DND-41 (cell line): ENCODE measurements at regions not wholly inside any gene's neighbourhood (a gene's known extent, or its start where the extent isn't known, plus 50 kb on each side); places are given as distances from the start of the nearest gene placed in this dataset.

Experiments used
- ATAC-seq: fragments of 200-7000 bp; cut with Tn5 transposase; 3 replicates; pipeline ENCODE4 v1.9.1; 2021; ENCODE audit warnings: low read depth; ENCODE audit not compliant: insufficient read depth
- DNase-seq: peaks from one replicate; pipeline ENCODE4 v3.0.0-alpha.2; 2020
- H2AFZ ChIP-seq: 2 replicates; pipeline ENCODE4 v1.6.0; 2012; ENCODE audit warnings: low read depth, low read length
- H3K27ac ChIP-seq: 2 replicates; pipeline ENCODE4 v1.5.1; 2012; ENCODE audit warnings: low read length, inconsistent platforms
- H3K27me3 ChIP-seq: fragments of 200-600 bp; sonication (generic); 2 replicates; pipeline ENCODE4 v1.6.0; 2012; ENCODE audit warnings: low read length, mild to moderate bottlenecking, inconsistent platforms; ENCODE audit not compliant: insufficient read depth, poor library complexity
- H3K36me3 ChIP-seq: 2 replicates; pipeline ENCODE4 v1.5.1; 2012; ENCODE audit warnings: low read length, inconsistent platforms; ENCODE audit not compliant: insufficient read depth
- H3K4me1 ChIP-seq: 2 replicates; pipeline ENCODE4 v1.5.1; 2012; ENCODE audit warnings: mild to moderate bottlenecking, low read length; ENCODE audit not compliant: insufficient read depth
- H3K4me2 ChIP-seq: 2 replicates; pipeline ENCODE4 v1.6.0; 2012; ENCODE audit warnings: mild to moderate bottlenecking, moderate library complexity, low read length, inconsistent platforms; ENCODE audit not compliant: insufficient read depth
- H3K4me3 ChIP-seq, 2 experiments: fragments of 200-600 bp in 1 of 2; shearing (Covaris generic) in 1 of 2; 2 replicates each; pipeline ENCODE4 v1.5.1; 2012 to 2016; ENCODE audit warnings: inconsistent platforms in 2 of 2, low read length in 2 of 2, mild to moderate bottlenecking in 2 of 2, low read depth in 1 of 2, moderate library complexity in 1 of 2
- H3K79me2 ChIP-seq: 2 replicates; pipeline ENCODE4 v1.6.0; 2012; ENCODE audit warnings: low read length, inconsistent platforms; ENCODE audit not compliant: insufficient read depth
- H3K9ac ChIP-seq: 2 replicates; pipeline ENCODE4 v1.6.0; 2012; ENCODE audit warnings: low read depth, mild to moderate bottlenecking, inconsistent platforms, low read length, moderate library complexity
- H3K9me3 ChIP-seq: 2 replicates; pipeline ENCODE4 v1.5.1; 2012; ENCODE audit warnings: low read length, moderate library complexity, mild to moderate bottlenecking, inconsistent platforms; ENCODE audit not compliant: insufficient read depth, severe bottlenecking
- H4K20me1 ChIP-seq: 2 replicates; pipeline ENCODE4 v1.6.0; 2012; ENCODE audit warnings: low read length; ENCODE audit not compliant: insufficient read depth
- EZH2 ChIP-seq: IDR thresholded peaks from 3 replicates; pipeline ENCODE4 v1.6.1; 2012; ENCODE audit warnings: borderline replicate concordance, low read depth, mild to moderate bottlenecking, moderate library complexity, low read length, inconsistent platforms; ENCODE audit not compliant: severe bottlenecking
- TF ChIP-seq, protein P1 (sequence below): IDR thresholded peaks from 2 replicates; pipeline ENCODE4 v1.5.1; 2012; ENCODE audit warnings: borderline replicate concordance, low read length, moderate library complexity, mild to moderate bottlenecking; ENCODE audit not compliant: poor library complexity, severe bottlenecking; ENCODE audit errors: extremely low read depth

DNA sequence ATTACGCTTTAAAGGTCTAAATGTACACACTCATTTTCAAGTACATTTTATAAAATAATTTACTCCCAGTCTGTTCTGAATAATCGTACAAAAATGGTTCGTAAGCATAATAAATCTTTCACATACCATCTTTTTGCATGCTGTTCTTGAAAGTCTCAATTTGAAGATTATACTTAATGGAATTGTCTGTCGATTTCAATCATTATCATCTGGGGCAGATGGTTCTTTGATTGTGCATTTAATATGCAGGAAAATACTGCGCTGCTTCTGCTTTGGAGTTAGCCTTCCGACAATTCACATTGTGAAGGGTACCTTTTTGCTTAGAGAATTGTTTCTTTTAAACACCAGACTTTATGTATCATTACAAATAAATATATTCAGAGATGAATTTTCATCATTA is 262.8 kb downstream of the ABCC12 start:
- Histone ChIP-seq H3K4me1 (no peaks in the 10 kb centered on the region), H3K36me3 (no peaks in the 10 kb centered on the region), H3K27ac (no peak overlapping the region), H4K20me1 (no peaks in the 10 kb centered on the region), H3K9me3 (no peaks in the 10 kb centered on the region), H3K27me3 (no peaks in the 10 kb centered on the region), H2AFZ (no peak overlapping the region), H3K79me2 (no peaks in the 10 kb centered on the region), H3K9ac (no peak overlapping the region), H3K4me2 (no peak overlapping the region), H3K4me3 (no peak overlapping the region)
- TF ChIP-seq, protein P1, sequence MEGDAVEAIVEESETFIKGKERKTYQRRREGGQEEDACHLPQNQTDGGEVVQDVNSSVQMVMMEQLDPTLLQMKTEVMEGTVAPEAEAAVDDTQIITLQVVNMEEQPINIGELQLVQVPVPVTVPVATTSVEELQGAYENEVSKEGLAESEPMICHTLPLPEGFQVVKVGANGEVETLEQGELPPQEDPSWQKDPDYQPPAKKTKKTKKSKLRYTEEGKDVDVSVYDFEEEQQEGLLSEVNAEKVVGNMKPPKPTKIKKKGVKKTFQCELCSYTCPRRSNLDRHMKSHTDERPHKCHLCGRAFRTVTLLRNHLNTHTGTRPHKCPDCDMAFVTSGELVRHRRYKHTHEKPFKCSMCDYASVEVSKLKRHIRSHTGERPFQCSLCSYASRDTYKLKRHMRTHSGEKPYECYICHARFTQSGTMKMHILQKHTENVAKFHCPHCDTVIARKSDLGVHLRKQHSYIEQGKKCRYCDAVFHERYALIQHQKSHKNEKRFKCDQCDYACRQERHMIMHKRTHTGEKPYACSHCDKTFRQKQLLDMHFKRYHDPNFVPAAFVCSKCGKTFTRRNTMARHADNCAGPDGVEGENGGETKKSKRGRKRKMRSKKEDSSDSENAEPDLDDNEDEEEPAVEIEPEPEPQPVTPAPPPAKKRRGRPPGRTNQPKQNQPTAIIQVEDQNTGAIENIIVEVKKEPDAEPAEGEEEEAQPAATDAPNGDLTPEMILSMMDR: no peak
- no peak for TF ChIP-seq EZH2
- no peak for ATAC-seq
- no peak for DNase-seq

DNA sequence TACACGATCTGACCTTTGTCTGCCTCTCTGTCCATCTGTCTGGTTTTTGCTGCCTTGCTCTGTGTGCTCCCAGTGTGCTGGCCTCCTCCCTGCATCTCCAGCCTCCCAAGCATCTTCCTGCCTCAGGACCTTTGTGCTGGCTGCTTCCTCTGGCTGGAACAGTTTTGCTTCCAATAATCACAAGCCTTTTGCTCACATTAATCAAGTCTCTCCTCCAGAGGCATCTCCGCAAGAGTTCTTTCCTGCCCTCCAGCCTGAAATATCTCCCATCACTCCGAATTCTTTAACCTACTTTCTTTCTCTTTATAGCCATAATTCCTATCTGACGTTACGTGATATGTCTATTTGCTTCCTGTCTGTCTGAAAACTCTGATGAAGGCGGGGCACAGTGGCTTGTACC is 267.1 kb downstream of the ABCC12 start:
- Histone ChIP-seq H3K9ac (no peak overlapping the region), H3K27ac (no peak overlapping the region), H3K79me2 (no peaks in the 10 kb centered on the region), H2AFZ (no peak overlapping the region), H3K4me2 (no peak overlapping the region), H3K27me3 (peaks cover 2% of the 10 kb centered on the region), H4K20me1 (no peaks in the 10 kb centered on the region), H3K4me1 (no peaks in the 10 kb centered on the region), H3K9me3 (no peaks in the 10 kb centered on the region), H3K4me3 (no peak overlapping the region), H3K36me3 (no peaks in the 10 kb centered on the region)
- ATAC-seq (no peak), DNase-seq (no peak)
- TF ChIP-seq EZH2: no peak

DNA sequence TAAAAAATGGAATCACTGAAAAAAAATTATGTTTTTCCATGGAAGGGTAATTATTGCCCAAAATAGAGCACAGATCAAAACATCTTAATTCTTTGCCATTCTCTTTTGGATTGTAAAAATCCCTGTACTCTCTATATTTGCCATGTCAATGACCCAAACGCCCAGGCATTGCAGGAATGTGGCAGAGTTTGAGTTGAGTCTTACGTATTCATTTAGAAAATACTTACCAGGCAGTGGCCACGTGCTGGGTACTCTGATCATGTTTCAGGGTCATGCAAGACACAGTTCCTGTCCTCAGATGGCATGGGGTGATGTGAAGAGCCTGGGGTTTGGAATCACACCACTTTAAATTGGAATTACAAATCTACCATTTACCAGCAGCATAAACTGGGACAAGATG is 267.7 kb downstream of the ABCC12 start:
- H3K9me3 ChIP-seq: no peaks in the 10 kb centered on the region
- no peak overlapping the region for H3K4me2 ChIP-seq
- H3K4me1 ChIP-seq: no peaks in the 10 kb centered on the region
- ATAC-seq: no peak
- TF ChIP-seq EZH2: no peak
- TF ChIP-seq, protein P1: no peak
- H2AFZ ChIP-seq: no peak overlapping the region
- H3K9ac ChIP-seq: no peak overlapping the region
- no peak overlapping the region for H3K4me3 ChIP-seq
- H3K36me3 ChIP-seq: no peaks in the 10 kb centered on the region
- DNase-seq: no peak
- peaks cover 2% of the 10 kb centered on the region for H3K27me3 ChIP-seq
- no peaks in the 10 kb centered on the region for H4K20me1 ChIP-seq
- H3K27ac ChIP-seq: no peak overlapping the region
- H3K79me2 ChIP-seq: no peaks in the 10 kb centered on the region

DNA sequence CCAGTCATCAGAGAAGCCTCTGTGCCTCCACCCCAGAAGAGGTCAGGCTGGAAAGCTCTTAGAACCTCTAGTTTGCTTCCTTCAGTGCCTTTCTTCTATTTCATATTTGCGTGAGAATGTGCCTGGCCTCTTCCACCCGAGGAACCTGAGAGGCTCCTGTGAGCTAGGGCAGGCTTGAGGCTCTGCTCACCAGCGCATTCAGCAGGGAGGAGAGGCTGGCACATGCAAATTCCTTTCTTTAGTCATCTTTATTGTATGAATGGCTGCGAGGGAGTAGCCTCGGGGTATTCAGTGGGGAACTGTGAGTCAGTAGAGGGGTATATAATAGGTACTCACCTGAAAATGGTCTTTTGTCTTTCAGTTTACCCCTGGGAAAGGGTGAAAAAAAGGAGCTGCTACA is 268.3 kb downstream of the ABCC12 start:
- TF ChIP-seq, protein P1: no peak
- no peak for TF ChIP-seq EZH2
- Histone ChIP-seq H3K4me3 (no peak overlapping the region), H3K9me3 (no peaks in the 10 kb centered on the region), H3K27me3 (peaks cover 2% of the 10 kb centered on the region), H3K9ac (no peak overlapping the region), H3K4me2 (no peak overlapping the region), H3K27ac (no peak overlapping the region), H3K36me3 (no peaks in the 10 kb centered on the region), H4K20me1 (no peaks in the 10 kb centered on the region), H3K79me2 (no peaks in the 10 kb centered on the region), H3K4me1 (no peaks in the 10 kb centered on the region), H2AFZ (no peak overlapping the region)
- ATAC-seq (no peak), DNase-seq (no peak)
